Hypothalamus (tissue), 51 donors: ENCODE measurements at regions not wholly inside any gene's neighbourhood (a gene's known extent, or its start where the extent isn't known, plus 50 kb on each side); places are given as distances from the start of the nearest gene placed in this dataset.
"Not testable (repeated sequence)": the region's sequence is repeated elsewhere in the genome, so short reads cannot be mapped to it uniquely, and the experiment has no call there.

Source experiments
- DNase-seq, 51 donors: peaks; one replicate each; lab custom pipeline; 2025; lab: John Stamatoyannopoulos, UW

- DNase-seq = not testable (repeated sequence)
Measured at GRCh38 chr6:142016666-142017065, 116.1 kb upstream of the GJE1 start.

GRCh38 chr6:142015463-142015862, 117.3 kb upstream of the GJE1 start:
- not testable (repeated sequence) for DNase-seq

- no peak for DNase-seq
Measured at GRCh38 chr6:142015011-142015410, 117.7 kb upstream of the GJE1 start.

- DNase-seq = no peak
Measured at GRCh38 chr6:142014515-142014914, 118.2 kb upstream of the GJE1 start.

GRCh38 chr6:142013875-142014495, 118.7 kb upstream of the GJE1 start:
- DNase-seq = no peak

- DNase-seq = peak in 1 of 51 donors; percentile 10
Measured at GRCh38 chr6:142013287-142013686, 119.4 kb upstream of the GJE1 start.

GRCh38 chr6:142011775-142012174, 121.0 kb upstream of the GJE1 start:
- no peak for DNase-seq

- DNase-seq = no peak
Measured at GRCh38 chr6:142011156-142011555, 121.6 kb upstream of the GJE1 start.

- no peak for DNase-seq
Measured at GRCh38 chr6:142009647-142010046, 123.1 kb upstream of the GJE1 start.

GRCh38 chr6:142008781-142009180, 123.9 kb upstream of the GJE1 start:
- DNase-seq = no peak

- DNase-seq = no peak
Measured at GRCh38 chr6:142008016-142008735, 124.5 kb upstream of the GJE1 start.

- no peak for DNase-seq
Measured at GRCh38 chr6:142005021-142005420, 127.7 kb upstream of the GJE1 start.

- DNase-seq = no peak
Measured at GRCh38 chr6:142002825-142003405, 129.8 kb upstream of the GJE1 start.

- no peak for DNase-seq
Measured at GRCh38 chr6:141996823-141997222, 135.9 kb upstream of the GJE1 start.

GRCh38 chr6:141992109-141992508, 140.6 kb upstream of the GJE1 start:
- DNase-seq = no peak

GRCh38 chr6:141990840-141991239, 141.9 kb upstream of the GJE1 start:
- no peak for DNase-seq

- no peak for DNase-seq
Measured at GRCh38 chr6:141989706-141989959, 143.1 kb upstream of the GJE1 start.

GRCh38 chr6:141988954-141989705, 143.6 kb upstream of the GJE1 start:
- DNase-seq = peak in 3 of 51 donors; percentile 4 to 11 (median 6)

- no peak for DNase-seq
Measured at GRCh38 chr6:141988327-141988726, 144.4 kb upstream of the GJE1 start.

- DNase-seq = peak in 1 of 51 donors; percentile 3
Measured at GRCh38 chr6:141986457-141986856, 146.3 kb upstream of the GJE1 start.

GRCh38 chr6:141981190-141981589, 151.5 kb upstream of the GJE1 start:
- DNase-seq = no peak

- DNase-seq = no peak
Measured at GRCh38 chr6:141977782-141978181, 154.9 kb upstream of the GJE1 start.
